ENCODE measurements at regions not wholly inside any gene's neighbourhood (a gene's known extent, or its start where the extent isn't known, plus 50 kb on each side); places are given as distances from the start of the nearest gene placed in this dataset.

DNA sequence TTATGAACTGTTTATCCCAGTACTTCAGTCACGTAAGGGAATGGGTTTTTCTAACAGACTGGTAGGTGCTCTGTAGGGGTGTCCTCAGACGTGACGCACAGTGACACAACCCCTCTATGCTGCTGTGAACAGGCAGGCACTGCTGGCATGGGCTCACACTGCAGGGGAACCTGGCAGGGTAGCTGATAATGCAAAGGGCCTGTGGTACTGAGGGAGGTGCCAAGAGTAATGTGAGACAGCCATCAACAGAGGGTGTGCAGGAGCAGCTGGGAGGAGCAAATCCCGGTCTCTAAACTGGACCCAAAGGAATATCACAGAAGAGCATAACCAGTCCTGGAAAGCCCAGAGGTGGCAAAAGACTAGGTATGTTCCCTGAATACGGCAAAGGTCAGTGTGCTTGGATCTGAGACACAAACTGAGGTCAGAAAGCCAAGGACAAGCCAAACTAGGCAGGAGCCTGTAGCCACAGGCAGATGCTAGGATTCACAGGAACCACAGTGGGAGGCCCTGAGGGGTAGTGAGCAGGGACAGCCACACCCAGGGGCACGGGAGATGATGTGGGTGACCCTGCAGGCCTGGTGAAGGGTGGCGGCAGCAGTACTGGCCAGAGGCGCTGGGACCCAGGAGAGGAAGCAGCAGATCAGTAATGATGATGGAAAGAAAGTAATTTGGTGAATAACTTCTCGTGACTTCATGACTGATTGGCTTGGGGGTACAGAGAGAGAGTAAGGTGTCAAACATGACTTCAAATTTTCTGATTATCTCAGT is 248.1 kb upstream of the CHRNA7 start:
- TF ChIP-seq POLR2AphosphoS5 (IDR thresholded peaks at IDR 0.05; ENCODE audit: borderline replicate concordance, low read depth, low read length) (no peak), EZH2 (IDR thresholded peaks at IDR 0.05) (no peak)
